ENCODE measurements at regions not wholly inside any gene's neighbourhood (a gene's known extent, or its start where the extent isn't known, plus 50 kb on each side); places are given as distances from the start of the nearest gene placed in this dataset.

DNA sequence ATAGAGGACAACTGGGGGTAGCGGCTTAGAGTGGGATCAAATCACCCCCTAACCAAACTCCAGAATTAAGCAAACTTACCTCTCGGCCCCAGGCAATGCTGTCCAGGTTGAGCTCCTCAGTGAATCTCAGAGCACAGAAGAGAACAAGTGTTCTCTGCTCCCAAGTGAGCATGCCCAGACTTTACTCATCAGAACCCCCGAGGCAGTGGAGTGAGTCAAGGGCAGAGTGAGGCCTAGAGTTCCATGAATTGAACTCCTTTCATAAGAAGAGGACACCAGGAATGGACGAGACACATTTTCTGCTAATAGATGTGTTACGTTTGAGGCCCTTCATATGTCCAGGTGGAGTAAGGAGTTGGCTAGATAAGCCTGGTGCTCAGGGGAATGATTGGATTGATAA is 134.0 kb upstream of the DTNBP1 start:
- no peak for DNase-seq

DNA sequence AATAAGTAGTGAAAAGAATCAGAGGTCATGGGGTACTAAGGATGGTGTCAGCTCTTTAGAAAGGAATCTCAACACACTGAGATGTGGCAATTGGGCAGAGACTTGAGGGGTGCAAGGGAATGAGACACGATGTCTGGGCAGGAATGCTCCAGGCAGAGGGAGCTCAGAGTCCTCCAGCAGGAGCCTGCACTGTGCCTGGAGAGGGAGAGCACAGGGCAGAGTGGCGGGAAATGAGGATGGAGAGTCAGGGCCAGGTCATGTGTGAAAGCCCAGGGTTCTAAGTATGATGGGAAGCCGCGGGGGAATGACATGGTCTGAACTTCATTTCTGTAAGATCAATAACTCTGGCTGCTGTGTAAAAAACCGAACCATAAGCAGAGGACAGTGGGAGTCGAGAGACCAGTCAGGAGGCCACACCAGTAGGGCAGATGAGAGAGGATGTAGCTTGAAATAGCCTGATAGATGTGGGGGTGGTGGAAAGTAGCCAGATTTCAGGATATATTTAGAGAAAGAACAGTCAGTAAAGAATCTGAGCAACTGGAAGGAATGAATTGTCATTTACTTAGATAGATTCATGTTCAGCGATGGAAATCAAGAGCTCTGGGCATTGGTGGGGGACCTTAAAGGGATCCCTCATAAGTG is 133.4 kb upstream of the DTNBP1 start:
- DNase-seq = no peak

DNA sequence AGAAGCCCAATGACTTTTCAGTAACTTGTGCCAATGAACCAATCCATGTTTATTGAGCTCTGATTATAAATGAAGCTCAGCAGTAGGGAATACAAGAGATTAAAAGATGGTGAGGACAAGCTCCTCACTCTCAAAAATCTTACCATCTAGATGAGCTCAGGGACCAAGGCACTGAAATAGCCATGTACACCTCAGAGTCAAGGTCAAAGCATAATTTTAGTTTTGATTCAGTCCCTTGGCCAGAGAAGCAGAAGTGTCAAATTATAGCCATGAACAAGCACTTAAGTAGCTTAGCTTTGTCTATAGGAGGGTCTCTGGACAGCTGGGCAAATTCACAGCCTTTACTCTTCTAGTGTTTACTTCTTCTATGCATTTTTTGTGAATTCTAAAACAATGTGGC is 131.0 kb upstream of the DTNBP1 start:
- no peak for DNase-seq

DNA sequence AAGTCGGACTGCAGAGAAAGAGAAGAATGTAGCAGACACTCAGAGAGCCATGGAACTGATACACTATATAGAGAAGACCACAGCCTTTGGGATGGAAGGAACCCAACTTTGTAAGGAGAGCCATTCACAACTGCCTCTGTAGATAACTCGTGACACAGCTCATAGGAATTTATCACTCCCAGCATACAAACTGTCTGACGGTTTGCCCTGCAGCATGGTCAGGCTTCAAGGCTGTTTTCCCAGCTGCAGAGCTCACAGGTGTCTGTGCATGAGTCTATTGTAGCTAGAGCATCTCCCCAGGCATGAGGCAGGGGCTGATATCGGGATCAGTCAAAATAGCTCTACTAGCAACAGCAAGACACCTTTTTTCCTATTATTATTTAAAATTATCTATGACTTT is 130.5 kb upstream of the DTNBP1 start:
- DNase-seq = no peak

DNA sequence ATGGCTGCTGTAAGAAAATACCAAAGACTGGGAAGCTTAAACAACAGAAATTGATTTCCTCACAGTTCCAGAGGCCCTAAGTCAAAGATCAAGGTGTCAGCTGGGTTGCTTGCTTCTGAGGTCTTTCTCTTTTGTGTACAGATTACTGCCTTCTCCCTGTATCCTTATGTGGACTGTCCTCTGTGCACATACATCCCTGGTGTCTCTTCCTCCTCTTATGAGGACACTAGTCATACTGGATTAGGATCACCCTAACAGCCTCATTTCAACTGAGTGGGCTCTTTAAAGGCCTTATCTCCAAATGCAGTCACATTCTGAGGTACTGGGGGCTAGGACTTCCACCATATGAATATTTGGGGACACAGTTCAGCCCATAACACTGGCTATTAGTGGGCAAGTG is 130.0 kb upstream of the DTNBP1 start:
- DNase-seq = no peak

DNA sequence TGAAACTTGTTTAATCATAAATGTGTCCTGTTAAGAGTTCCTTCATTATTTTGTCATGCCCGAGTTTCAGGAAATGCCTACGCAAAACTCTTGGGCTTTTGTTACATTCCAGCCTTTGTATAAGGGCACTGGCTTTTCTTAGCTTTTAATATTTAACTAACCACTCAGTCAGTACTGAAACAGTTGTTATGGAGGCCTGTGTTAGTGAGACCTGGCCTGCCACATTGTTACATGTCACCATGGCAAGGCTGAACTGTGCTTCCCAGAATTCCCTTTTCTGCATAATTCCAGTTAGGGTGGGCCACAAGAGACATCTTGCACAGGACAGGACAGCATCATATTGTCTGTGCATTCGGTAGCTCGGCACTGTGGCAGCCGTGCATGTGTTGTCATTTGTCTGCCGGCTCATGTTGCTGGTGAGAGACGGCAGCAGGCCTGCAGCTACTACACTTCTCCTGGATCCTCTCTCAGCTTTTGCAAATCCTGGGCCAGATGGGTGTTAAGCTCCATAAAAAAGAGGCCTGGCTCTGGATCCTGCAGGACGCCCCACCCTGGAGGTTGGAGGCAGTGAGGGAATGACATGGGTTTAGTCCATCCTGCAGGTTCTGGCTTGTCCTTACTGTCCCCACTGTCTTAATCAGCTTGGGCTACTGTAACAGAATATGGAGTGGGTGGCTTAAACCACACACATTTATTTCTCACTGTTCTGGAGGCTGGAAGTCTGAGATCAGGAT is 128.8 kb upstream of the DTNBP1 start:
- DNase-seq = no peak

DNA sequence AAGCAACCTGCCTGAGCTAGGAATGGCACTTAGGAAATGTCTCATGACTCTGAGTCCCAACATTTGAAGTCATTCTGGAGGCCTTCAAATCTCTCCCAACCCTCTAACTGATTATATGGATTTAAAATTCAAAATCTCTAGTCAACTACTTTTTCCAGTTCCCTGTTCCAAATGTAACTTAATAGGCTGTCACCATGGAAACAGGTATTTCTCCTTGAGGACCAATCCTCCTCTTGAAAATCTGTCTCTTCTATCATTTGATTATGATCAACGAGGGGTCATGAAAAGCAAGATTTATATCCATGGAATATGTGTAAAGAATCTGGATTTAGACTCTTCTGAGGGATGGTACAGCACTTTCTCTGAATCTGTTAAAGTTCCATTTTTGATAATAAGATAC is 127.3 kb upstream of the DTNBP1 start:
- no peak for DNase-seq

DNA sequence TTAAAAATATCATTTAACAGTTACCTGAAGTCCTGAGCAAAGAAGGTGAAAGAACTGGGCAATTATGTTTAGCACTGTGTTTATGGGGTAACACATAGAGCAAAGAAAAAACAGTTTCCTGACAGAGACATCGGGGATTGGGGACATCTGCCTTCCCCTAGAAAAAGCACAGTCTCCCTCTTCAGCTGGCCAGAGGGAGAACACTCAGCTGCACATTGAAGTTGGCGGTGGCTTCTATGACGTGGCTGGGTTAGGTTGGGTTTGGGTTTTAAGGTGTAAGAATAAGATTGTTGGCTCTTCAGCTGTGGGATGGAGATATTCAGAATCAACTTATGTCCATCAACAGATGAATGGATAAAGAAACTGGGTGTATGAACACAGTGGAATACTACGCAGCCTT is 124.0 kb upstream of the DTNBP1 start:
- DNase-seq = no peak

DNA sequence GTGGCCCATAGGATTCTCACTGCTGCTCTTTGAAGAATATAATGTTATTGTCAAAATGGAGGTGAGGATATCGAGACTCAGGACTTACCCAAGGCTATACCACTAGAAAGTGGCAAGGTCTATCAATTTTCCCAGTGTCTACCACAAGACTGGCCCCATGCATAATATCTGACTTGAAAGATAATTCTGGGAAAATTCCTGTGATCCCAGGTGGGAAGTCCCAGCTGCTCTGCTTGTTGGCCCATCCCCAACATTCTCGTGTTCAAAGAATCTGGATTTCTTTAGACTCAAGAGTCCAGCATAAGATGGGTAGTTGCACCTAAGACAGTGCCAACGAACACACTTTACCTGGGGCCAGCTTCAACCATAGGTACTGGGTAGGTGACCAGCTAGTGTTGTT is 120.7 kb upstream of the DTNBP1 start:
- no peak for DNase-seq

DNA sequence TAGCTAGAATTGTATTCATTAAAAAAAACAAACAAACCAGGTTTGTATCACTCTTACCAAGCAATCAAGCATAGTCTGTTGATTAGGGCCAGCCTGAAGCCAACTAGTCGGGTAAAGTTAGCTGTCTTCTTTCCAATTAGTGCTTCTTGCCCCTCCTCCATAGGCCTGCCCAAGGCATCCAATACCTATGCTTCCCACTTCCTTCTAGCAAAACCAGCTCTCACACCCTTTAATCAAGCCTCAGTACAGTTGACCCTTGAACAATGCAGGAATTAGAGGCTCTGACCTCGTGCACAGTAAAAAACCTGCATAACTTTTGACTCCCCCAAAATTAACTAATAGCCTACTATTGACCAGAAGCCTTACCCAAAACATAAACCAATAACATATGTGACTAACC is 119.1 kb upstream of the DTNBP1 start:
- no peak for DNase-seq

DNA sequence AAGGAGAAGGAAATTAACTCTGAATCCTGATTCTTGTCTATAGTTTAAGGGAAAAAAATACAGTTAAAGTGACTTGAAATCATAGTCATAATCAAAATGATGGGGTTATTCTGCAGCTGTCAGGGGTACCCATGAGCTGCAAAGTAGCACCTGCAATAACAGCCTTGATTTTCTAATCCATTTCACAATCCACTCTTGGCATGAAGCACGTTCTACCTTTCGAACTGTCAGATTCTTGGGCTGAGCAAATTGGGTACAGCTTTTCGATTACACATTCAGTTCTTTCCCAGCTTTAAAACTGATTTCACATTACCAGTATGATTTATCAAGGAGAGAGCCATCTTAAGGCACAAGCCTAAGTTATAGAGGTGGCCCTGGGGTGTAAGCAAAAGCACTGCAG is 118.5 kb upstream of the DTNBP1 start:
- DNase-seq = no peak

DNA sequence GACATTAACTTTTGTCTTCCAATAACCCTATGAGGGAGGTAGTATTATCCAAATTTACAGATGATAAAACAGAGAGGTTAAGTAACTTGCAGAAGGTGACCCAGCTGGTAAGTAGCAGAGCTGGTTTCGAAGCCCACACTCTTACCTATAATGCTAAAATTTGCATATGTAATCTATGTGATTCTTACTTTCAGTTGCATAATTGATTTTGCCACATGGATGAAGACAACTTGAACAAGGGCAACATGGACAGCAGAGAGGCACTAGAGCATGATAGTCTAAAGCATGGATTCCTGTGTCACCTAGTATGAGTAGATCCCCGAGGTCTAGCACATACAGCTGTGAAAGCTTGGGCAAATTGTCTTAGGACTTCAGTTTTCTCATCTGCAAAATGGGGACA is 117.6 kb upstream of the DTNBP1 start:
- DNase-seq = no peak

DNA sequence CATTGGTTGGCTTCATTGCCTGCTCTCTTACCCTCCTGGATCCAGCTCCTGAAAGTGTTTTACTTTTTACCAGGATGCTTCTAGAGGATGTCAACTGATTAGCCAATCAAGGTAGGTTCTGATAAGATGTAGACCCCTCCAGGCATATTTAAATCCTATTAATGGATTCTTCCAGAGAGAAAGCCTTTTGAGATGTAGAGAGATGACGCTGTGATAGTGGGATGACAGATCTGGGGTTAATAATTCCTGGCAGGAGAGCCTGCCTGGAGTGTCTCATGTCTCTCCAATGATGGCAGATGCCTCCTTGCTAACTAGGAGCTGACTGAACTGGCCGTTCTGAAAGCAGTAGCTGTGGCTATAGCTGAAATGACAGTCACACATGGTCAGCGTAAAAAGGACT is 116.9 kb upstream of the DTNBP1 start:
- no peak for DNase-seq

DNA sequence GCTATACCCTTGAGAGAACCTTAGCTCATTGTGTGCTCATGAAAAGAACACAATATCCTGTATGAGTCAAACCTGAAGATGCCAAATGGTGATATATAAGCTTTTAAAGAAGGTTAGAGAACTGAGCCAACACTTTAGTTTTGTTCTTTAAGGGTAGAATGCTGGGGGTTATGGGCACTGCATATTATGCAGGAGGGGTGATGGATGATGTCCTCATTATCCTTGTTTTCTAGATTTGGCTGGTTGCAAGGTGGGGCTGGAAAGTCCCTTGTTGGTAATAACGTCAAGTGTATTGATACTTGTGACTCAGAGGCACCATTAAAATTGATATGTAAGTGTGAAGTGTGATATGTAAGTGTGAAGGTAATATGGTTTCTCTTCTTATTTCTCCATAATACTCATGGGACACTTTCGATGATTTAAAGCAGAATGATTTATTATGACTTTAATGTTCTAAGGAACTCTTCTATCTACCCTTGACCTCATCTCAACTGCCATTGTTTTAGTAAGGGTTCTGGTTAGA is 113.7 kb upstream of the DTNBP1 start:
- DNase-seq = no peak

DNA sequence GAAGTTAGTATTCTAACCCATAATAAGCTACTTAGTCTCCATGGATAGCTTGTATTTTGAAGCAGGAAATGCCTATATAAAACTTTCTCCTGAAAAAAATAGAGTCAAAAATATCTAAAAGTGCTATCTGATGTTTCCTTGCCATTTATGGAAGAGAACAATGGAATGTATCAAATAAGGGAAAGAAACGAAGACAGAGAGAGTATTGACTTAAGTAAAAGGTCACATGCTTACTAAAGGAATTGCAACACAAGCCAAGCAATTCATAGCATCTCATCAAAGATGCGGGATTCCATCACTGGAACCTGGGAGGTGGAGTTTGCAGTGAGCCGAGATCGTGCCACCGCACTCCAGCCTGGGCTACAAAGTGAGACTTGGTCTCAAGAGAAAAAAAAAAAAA is 112.9 kb upstream of the DTNBP1 start:
- no peak for DNase-seq

DNA sequence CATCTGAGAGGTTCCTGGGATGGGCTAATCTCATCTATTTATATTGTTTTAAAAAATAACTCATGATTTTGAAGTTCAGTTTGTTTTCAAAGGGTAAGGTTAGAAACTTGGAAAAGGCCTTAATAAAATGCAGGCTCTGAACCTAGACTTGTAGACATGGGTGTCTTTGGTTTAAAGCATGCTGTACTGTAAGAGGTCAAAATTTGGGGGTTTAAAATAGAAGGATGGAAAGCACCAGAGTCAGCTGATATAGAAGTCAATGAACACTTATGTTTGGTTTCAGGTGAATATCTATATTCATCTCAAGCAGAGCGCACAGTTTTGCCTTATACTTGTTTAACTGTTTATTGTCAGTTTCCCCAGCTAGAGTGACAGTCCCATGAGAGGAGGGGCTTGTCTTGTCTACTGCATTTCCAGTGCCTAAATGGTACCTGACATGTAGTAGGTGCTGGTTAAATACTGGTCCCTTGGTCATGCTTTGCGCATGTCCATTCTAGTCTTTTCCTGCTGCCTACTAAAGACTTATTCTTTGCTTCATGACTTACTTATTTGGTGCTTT is 112.3 kb upstream of the DTNBP1 start:
- no peak for DNase-seq

DNA sequence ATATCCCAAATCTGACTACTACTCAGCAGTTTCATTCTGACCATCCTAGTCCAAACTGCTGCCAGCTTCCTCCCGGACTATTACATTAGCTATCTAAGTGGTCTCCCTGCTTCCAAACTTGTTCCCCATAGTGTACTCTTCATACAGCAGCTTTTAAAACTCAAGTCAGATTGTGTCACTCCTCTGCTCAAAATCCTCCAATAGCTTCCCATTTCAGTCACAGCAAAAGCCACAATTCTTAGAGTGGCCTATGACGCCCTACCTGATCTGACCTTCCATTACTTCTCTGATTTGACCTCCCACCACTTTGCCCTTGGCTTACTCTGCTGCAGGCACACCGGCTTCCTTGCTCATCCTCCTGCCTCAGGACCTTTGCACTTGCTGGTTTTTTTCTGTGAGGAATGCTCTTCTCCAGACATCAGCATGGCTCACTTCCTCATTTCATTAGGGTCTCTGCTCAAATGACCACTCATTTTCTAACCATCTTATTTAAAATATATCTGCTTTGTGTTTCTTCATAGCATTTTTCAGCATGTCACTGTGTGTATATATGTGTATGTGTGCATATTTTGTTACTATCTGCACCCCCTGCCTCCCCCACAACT is 111.1 kb upstream of the DTNBP1 start:
- DNase-seq = no peak

DNA sequence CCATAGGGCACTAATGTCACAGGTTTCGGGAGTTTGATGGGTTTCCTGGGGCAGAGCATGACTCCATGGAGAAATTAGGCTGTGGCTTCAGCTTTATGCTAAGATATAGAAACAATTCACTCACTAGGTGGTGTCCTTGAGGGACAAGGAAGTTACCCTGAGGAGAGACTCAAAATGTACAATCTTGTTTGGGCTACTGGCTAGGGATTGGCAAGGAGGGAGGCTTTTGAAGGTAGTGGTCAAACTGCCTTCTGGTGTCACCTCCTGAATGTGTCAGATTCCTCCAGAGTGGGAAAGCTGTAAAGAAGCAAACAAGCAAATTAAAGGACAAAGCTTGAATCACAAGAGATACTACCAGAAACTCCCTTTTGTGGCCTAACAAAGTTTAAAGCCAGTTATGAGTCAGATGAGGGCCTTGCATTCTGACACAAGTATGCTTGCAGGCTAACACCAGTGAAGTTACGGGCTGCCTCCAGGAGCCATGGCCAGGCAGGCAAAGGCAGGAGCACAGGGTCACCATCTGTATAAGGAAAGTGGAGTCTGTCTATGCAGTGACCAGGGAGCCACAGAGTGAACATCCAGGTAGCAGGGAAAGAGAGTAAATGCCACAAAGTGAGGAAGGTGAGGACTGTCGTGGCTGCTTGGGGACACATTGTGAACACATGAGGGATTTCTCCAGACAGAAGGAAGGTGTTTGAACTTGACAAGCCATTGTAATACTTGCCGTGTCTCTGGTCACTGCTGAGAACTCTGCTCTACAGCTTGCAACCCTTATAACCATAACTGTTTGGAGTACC is 107.7 kb upstream of the DTNBP1 start:
- no peak for DNase-seq

DNA sequence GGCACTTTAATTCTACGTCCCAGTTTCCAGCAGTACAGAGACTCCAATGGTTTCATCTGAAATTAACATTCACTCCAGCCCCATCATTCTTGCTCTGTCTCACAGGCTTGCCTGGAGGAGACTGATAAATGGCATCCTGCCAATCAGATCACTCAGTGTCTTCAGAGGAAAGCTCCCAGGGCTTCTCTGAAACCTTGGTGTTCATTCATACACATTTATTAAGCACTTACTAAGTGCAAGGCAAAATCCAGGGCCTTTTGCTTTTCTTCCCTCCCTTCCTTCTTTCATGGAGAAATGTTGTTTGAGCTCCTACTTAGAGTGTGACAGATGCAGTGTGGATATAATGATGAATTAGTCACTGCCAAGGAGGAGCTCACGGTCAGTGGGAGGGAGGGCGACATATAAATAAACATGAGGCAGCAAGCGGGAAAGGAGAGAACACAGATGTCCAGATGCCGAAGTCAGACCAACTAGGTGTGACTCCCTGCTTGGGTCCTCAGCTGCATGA is 106.7 kb upstream of the DTNBP1 start:
- no peak for DNase-seq

DNA sequence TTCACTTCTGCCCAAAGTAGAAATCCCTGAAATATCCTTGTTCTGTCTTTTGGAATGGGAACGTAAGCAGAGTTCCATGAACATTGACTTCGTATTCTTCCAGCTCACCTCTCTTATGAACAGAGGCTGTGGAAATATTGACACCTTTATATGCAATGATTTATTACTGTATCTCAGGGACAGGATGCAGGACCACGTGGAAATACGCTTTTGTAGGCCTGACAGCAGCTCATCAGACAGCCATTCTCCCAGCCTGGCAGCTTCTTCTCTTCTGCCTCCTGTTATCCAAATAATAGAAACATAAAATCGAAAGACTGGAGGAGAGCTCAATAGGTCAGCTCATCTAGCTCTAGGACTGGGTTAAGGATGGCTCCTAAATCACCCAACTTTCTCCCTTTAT is 106.2 kb upstream of the DTNBP1 start:
- DNase-seq = no peak

DNA sequence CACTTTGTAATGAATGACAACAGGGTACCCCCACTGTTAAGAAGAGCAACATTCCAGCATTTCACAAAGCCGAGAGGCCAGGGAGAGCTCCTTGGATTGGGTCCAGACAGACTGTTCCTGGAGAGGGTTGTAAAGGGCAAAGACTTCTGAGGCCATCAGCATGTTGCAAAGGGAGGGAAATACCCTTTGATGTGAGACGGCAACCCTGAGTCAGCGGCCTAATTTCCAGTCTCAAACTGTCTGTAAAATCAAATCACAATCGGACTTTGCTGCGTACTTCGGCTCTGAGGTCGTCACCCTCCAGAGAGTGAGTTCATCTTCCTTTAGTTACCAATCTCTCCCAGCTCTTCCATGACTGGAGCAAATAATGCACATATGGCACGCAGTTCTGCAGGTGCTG is 101.0 kb upstream of the DTNBP1 start:
- DNase-seq = no peak

DNA sequence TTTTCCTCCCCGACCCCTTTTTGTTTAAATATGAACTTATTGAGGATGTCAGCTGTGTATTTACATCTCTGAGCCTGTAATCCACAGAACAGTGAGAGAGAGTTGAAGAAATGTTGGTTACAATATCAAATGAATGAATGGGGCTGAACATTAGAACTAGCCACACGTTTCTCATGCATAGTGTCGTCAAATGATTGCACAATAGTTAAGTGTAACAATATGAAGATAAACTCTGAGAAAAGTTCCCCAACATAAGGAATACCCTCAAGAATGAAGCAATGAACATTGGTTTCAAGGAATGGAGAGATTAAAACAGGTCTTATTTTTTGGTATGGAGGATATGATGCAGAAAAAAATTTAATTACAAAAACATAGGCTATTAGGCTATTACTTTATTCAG is 100.5 kb upstream of the DTNBP1 start:
- no peak for DNase-seq

DNA sequence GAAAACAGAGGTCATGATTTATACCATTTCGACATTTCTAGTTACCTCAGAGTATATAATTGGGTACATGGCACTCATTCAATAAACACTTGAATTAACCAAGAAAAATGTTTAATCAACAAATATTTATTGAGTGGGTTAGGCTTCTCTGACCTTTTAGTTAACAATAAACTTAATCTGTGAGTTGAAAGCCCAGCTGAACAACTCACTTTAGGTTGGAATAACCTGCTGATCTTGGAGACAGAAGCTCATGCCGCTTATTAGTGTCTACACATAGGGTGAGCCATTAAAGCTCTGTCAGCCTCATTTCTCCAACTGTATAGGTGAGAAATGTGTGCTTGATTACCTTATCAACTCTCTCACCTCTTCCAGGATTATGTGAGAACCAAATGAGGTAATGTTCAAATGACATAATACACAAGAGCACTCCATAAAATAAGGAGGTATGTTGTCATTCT is 98.2 kb upstream of the DTNBP1 start:
- DNase-seq = no peak

All from NK-92 treated with Interleukin-12 subunit alpha and Interleukin-12 subunit beta, amount 100 ng/mL, for 24 hours (cell line).